ENCODE measurements at regions not wholly inside any gene's neighbourhood (a gene's known extent, or its start where the extent isn't known, plus 50 kb on each side); places are given as distances from the start of the nearest gene placed in this dataset.
"Not testable (repeated sequence)": the region's sequence is repeated elsewhere in the genome, so short reads cannot be mapped to it uniquely, and the experiment has no call there.

GRCh38 chr21:17359781-17360180, 153.1 kb upstream of the CXADR start:
- intact Hi-C loops (cut with micrococcal nuclease) = no loop called here

GRCh38 chr21:17368748-17369363, 144.0 kb upstream of the CXADR start:
- intact Hi-C loops (cut with micrococcal nuclease) = no loop called here

- intact Hi-C loops (cut with micrococcal nuclease) = no loop called here
Measured at GRCh38 chr21:17370263-17370662, 142.6 kb upstream of the CXADR start.

- intact Hi-C loops (cut with micrococcal nuclease) = no loop called here
Measured at GRCh38 chr21:17370916-17371315, 141.9 kb upstream of the CXADR start.

- intact Hi-C loops (cut with micrococcal nuclease) = no loop called here
Measured at GRCh38 chr21:17371450-17371849, 141.4 kb upstream of the CXADR start.

GRCh38 chr21:17372200-17372599, 140.6 kb upstream of the CXADR start:
- intact Hi-C loops (cut with micrococcal nuclease) = no loop called here

- intact Hi-C loops (cut with micrococcal nuclease) = no loop called here
Measured at GRCh38 chr21:17386498-17386897, 126.3 kb upstream of the CXADR start.

- intact Hi-C loops (cut with micrococcal nuclease) = no loop called here
Measured at GRCh38 chr21:17387030-17387617, 125.7 kb upstream of the CXADR start.

- intact Hi-C loops (cut with micrococcal nuclease) = no loop called here
Measured at GRCh38 chr21:17388226-17388625, 124.6 kb upstream of the CXADR start.

- intact Hi-C loops (cut with micrococcal nuclease) = no loop called here
Measured at GRCh38 chr21:17389311-17389710, 123.5 kb upstream of the CXADR start.

GRCh38 chr21:17390569-17390968, 122.3 kb upstream of the CXADR start:
- intact Hi-C loops (cut with micrococcal nuclease) = no loop called here

GRCh38 chr21:17391811-17392340, 121.0 kb upstream of the CXADR start:
- intact Hi-C loops (cut with micrococcal nuclease) = no loop called here

- intact Hi-C loops (cut with micrococcal nuclease) = no loop called here
Measured at GRCh38 chr21:17393413-17393812, 119.4 kb upstream of the CXADR start.

GRCh38 chr21:17396948-17397347, 115.9 kb upstream of the CXADR start:
- intact Hi-C loops (cut with micrococcal nuclease) = no loop called here

GRCh38 chr21:17397703-17398102, 115.1 kb upstream of the CXADR start:
- intact Hi-C loops (cut with micrococcal nuclease) = no loop called here

GRCh38 chr21:17398954-17399353, 113.9 kb upstream of the CXADR start:
- intact Hi-C loops (cut with micrococcal nuclease) = not testable (repeated sequence)

GRCh38 chr21:17402937-17403336, 109.9 kb upstream of the CXADR start:
- intact Hi-C loops (cut with micrococcal nuclease) = no loop called here

GRCh38 chr21:17406202-17406601, 106.6 kb upstream of the CXADR start:
- intact Hi-C loops (cut with micrococcal nuclease) = no loop called here

- intact Hi-C loops (cut with micrococcal nuclease) = no loop called here
Measured at GRCh38 chr21:17414766-17415165, 98.1 kb upstream of the CXADR start.

GRCh38 chr21:17416139-17416538, 96.7 kb upstream of the CXADR start:
- intact Hi-C loops (cut with micrococcal nuclease) = no loop called here

- intact Hi-C loops (cut with micrococcal nuclease) = no loop called here
Measured at GRCh38 chr21:17422931-17423330, 89.9 kb upstream of the CXADR start.

- intact Hi-C loops (cut with micrococcal nuclease) = no loop called here
Measured at GRCh38 chr21:17427157-17427556, 85.7 kb upstream of the CXADR start.

- intact Hi-C loops (cut with micrococcal nuclease) = no loop called here
Measured at GRCh38 chr21:17427831-17428483, 84.9 kb upstream of the CXADR start.

Measured in T-helper 2 cell treated with Interferon-gamma antibody and Interleukin-4, amounts not matched to agents 100 ng/mL and 5 ng/mL, for 36 hours (primary cell).